RWPE1 (cell line): ENCODE measurements at regions not wholly inside any gene's neighbourhood (a gene's known extent, or its start where the extent isn't known, plus 50 kb on each side); places are given as distances from the start of the nearest gene placed in this dataset.

Experiments used
- CTCF ChIA-PET: fragments of 350-600 bp; sonication (Branson Sonifier 250); formaldehyde crosslinking; extraction: SDS; loops from one replicate; lab custom pipeline; 2021; lab: Yijun Ruan, JAX
- POLR2A ChIA-PET: fragments of 400-600 bp; formaldehyde crosslinking; extraction: SDS; loops from one replicate; lab custom pipeline; 2020; ENCODE audit warnings: antibody characterized with exemption; ENCODE audit not compliant: low non-redundant PET; lab: Yijun Ruan, JAX
- DNase-seq: peaks from one replicate; pipeline ENCODE4 v3.0.0; 2012; ENCODE audit warnings: low spot score
- H3K27ac ChIP-seq: fragments of 450-650 bp; 2 replicates; pipeline ENCODE4 v1.5.1; 2017
- CTCF ChIP-seq: fragments of 450-650 bp; conservative IDR thresholded peaks from 2 replicates; pipeline ENCODE4 v1.5.1; 2017; ENCODE audit warnings: low read depth, mild to moderate bottlenecking

GRCh38 chr9:118295413-118295812, 591.2 kb downstream of the TLR4 start:
- no peak for TF ChIP-seq CTCF
- CTCF ChIA-PET = no interaction called here
- POLR2A ChIA-PET = no interaction called here
- no peak for DNase-seq
- H3K27ac ChIP-seq = no peak overlapping the region

GRCh38 chr9:118302721-118303120, 598.5 kb downstream of the TLR4 start:
- POLR2A ChIA-PET = no interaction called here
- TF ChIP-seq CTCF = no peak
- H3K27ac ChIP-seq = no peak overlapping the region
- DNase-seq = no peak
- CTCF ChIA-PET = interaction anchor here (0.7 kb wide), 1 partner anchor 13 kb away, joined by 3 read pairs; no protein-coding TSS in a partner anchor

GRCh38 chr9:118303216-118303615, 599.0 kb downstream of the TLR4 start:
- H3K27ac ChIP-seq = no peak overlapping the region
- no peak for DNase-seq
- POLR2A ChIA-PET = no interaction called here
- no peak for TF ChIP-seq CTCF
- CTCF ChIA-PET = interaction anchor here (0.7 kb wide), 1 partner anchor 12 kb away, joined by 3 read pairs; no protein-coding TSS in a partner anchor

- no peak for TF ChIP-seq CTCF
- ChIA-PET CTCF (no interaction called here), POLR2A (no interaction called here)
- DNase-seq = no peak
- no peak overlapping the region for H3K27ac ChIP-seq
Measured at GRCh38 chr9:118305331-118305730, 601.1 kb downstream of the TLR4 start.

GRCh38 chr9:118306801-118307200, 602.6 kb downstream of the TLR4 start:
- DNase-seq = no peak
- CTCF ChIA-PET = no interaction called here
- TF ChIP-seq CTCF = no peak
- POLR2A ChIA-PET = no interaction called here
- H3K27ac ChIP-seq = no peak overlapping the region

GRCh38 chr9:118313965-118314364, 609.8 kb downstream of the TLR4 start:
- DNase-seq = no peak
- no peak for TF ChIP-seq CTCF
- H3K27ac ChIP-seq = no peak overlapping the region
- ChIA-PET CTCF (interaction anchor here (0.6 kb wide), 1 partner anchor 1148 kb away, joined by 3 read pairs; no protein-coding TSS in a partner anchor), POLR2A (no interaction called here)
